Activated CD4-positive, alpha-beta T cell treated with anti-CD3 and anti-CD28 coated beads, Interleukin-10, Interleukin-2, amounts not matched to agents 100 ng/mL and 50 ng/mL, durations not matched to agents 16 hours and 8 hours (primary cell): ENCODE measurements at regions not wholly inside any gene's neighbourhood (a gene's known extent, or its start where the extent isn't known, plus 50 kb on each side); places are given as distances from the start of the nearest gene placed in this dataset.

Experiments used
- DNase-seq: peaks from one replicate; pipeline ENCODE4 v3.0.0-alpha.2; 2020

DNA sequence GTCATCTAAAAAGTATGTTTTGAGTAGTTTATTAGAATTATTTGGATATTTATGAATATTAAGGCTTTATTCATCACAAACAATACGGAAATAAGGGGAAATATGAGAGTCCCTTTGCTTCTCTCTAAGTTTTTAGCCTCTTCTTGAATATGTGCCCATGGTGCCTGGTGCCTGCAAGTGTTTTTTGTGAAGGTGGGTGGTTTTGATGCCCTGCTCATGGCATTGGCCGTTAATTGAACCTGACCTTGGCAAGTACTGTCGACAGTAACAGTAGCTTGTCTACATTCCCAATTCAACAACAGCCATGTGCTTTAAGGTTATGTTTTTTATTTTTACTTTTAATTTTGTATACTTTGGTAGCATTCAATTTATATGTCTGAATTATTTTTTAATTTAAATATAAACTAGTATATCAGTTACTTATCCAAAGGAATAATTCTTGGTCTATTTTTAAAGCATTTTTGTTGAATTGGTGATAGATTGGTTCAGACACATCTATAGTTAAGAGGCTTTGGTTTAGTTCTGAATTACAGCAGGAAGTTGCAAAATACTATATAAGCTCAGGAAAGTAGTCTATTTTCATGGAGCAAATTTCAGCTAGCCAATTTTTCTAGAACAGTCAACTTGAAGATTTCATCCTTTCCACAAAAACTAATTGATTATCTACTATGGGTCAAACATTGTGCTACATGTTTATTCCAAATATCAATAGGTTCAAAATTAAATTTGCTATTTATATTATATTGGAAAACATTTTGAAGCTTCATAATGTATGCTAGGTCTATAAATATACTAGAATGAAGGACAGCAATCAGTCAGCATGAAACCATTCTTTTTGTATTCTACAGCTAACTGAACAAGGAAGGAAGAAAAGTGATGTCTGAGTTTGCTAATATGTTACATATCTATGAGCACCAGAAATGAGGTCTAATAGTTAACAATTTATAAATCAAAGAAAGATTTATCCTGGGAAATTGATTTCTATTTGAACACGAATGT, 184.4 kb downstream of the MRPL39 start:
- DNase-seq = no peak

- peak; percentile 92 for DNase-seq
Measured at GRCh38 chr21:25421321-25422028, 185.8 kb downstream of the MRPL39 start.

DNA sequence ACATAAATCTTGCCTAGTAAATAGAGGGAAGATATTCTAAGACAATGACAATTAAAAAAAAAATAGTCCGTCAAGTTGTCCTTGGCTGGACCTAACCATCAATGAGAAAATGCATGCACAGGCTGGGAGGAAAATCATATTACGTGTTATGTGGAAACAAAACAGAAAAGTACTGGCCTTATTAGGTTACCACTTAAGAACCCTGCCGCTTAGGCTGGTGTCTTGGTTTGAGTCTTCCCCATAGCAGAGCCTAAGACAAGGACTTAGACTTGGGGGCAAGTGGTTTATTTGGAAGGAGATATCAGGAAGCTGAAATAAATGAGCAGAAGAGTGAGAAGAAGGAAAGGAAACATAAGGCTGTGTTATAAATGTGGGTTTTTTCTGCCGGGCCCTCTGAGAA, 186.4 kb downstream of the MRPL39 start:
- peak; percentile 27 for DNase-seq

GRCh38 chr21:25416669-25417068, 190.6 kb downstream of the MRPL39 start:
- no peak for DNase-seq

GRCh38 chr21:25412100-25412499, 195.2 kb downstream of the MRPL39 start:
- no peak for DNase-seq

GRCh38 chr21:25409978-25410377, 197.3 kb downstream of the MRPL39 start:
- no peak for DNase-seq

DNA sequence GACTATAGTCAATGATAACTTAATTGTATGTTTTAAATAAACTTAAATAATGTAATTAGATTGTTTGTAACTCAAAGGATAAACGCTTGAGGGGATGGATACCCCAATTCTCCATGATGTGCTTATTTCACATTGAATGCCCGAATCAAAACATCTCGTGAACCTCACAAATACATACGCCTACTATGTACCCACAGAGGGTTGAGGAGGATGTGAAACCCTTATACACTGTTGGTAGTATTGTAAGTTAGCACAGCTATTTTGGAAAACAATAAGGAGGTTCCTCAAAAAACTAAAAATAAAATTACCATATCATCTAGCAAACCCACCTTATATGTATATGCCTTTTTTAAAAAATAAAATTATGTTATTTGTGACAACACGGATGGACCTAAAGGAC, 198.6 kb downstream of the MRPL39 start:
- DNase-seq = no peak

GRCh38 chr21:25406887-25407579, 200.2 kb downstream of the MRPL39 start:
- DNase-seq = no peak

DNA sequence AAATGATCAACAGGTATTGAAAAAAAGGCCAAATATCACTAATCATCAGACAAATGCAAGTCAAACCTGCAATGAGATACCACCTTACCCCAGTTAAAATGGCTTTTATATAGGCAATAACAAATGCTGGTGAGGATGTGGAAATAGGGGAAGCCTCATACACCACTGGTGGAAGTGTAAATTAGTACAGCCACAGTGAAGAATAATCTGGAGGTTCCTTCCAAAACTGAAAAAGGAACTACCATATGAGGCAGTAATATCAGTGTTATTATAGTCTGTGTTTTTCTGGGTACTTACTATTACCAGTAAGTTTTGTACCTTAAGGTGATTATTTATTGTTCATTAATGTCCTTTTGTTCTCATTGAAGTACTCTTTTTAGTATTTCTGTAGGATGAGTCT, 201.3 kb downstream of the MRPL39 start:
- no peak for DNase-seq

- peak; percentile 64 for DNase-seq
Measured at GRCh38 chr21:25402134-25402961, 204.9 kb downstream of the MRPL39 start.

- no peak for DNase-seq
Measured at GRCh38 chr21:25400427-25400826, 206.9 kb downstream of the MRPL39 start.

GRCh38 chr21:25398630-25399029, 208.7 kb downstream of the MRPL39 start:
- no peak for DNase-seq

GRCh38 chr21:25396135-25396711, 211.1 kb downstream of the MRPL39 start:
- DNase-seq = peak; percentile 94

GRCh38 chr21:25391777-25392176, 215.5 kb downstream of the MRPL39 start:
- no peak for DNase-seq

- no peak for DNase-seq
Measured at GRCh38 chr21:25390701-25391100, 216.6 kb downstream of the MRPL39 start.

- DNase-seq = no peak
Measured at GRCh38 chr21:25387665-25388064, 219.6 kb downstream of the MRPL39 start.

GRCh38 chr21:25385911-25386474, 221.3 kb downstream of the MRPL39 start:
- peak; percentile 55 for DNase-seq

- DNase-seq = no peak
Measured at GRCh38 chr21:25385341-25385740, 221.9 kb downstream of the MRPL39 start.

DNA sequence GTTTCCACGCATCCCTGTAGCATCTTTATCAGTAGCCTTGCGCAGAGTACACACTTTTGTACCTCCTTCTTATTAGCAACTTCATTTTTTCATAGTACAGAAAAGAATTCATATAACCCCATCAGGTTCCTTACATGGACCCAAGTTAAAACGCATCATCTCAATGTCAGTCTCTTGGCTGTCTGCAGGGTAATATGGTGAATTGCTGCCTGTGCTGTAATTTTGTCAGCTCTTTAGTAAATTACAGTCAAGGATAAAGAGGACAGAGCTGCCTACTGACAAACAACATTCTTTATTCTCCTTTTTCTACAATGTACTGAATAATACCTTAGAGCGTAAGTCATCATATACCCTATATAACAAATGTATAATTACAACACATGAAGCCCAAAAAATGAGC, 222.5 kb downstream of the MRPL39 start:
- no peak for DNase-seq

GRCh38 chr21:25383545-25383944, 223.7 kb downstream of the MRPL39 start:
- DNase-seq = no peak

GRCh38 chr21:25381936-25382452, 225.3 kb downstream of the MRPL39 start:
- no peak for DNase-seq
